Left renal cortex interstitium (tissue), 4 donors: ENCODE measurements at regions not wholly inside any gene's neighbourhood (a gene's known extent, or its start where the extent isn't known, plus 50 kb on each side); places are given as distances from the start of the nearest gene placed in this dataset.

Source experiments
- DNase-seq, 4 donors: peaks; one replicate each; pipeline ENCODE4 v3.0.0-alpha.2; 2013; ENCODE audit warnings: low read depth in 4 of 4, low spot score in 2 of 4, missing footprints in 1 of 4

DNA sequence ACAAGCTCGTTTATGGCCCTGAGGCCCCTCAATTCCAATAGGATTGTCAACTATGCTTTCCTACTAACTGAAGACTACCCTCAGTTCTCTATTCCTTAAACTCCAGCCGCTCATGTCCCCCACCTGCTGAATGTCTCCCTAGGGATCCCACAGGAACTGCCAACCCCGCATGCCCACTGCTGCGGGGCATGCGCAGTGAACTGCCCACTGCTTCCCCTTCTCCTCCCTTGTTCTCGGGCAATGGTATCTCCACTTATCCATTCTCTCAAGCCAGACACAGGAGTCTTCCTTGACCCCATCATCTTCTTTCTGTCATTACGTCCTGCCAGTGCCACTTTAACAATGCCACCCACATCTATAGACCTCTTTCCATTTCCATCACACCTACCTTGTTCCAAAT is 90.0 kb downstream of the FGF18 start:
- DNase-seq: no peak

DNA sequence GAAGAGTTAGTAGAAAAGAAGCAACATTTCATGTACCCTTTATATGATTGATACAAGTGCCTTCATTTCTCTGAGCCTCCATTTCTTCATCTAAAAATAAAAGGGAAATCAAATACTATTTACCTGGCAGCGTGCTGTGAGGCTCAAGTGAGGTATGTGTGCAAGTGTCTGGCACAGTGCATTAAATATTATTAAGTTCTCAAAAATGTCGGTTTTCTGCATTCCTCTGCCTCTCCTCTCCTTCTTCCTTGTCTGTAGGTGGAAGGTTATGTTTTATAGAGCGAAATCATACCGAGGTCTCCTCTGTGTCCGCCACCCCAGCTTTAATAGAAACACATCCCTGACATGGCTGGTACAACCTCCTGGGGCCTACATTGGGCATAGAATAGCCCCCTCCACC is 93.0 kb downstream of the FGF18 start:
- DNase-seq: no peak

DNA sequence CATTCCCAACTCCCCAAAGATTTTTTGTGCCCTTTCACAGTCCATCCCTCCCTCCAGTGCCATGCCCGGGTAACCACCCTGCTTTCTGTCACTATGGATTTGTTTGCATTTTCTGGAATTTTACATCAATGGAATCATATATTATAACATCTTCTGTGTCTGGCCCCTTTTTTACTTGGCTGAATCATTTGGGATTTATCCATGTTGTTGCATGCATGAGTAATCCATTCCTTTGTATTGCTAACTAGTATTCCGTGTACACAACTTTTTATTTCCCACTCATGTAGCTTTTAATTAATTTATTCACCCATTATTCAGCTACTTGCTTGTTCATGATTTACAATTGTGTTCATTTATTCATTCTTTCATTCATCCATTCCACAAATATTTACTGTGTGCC is 94.1 kb downstream of the FGF18 start:
- DNase-seq: no peak

DNA sequence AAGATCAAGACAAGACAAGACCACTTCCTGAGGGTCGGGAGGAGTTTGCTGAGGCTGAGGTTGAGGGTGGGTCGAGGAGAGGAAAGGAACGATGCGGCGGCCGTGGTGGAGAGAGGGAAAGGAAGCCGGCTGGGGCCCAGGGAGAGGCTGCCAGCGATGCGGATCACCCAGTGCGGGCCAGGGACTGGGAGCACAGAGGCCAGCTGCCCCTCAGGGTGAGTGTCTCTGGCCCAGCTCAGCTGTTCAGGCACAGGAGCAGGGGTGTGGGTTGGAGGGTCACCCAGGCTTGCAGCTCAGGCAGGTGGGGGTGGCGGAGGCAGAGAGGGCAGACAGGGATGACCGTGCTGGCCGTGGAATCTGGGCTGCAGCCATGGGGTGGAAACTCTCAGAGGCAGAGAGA is 99.5 kb downstream of the FGF18 start:
- no peak for DNase-seq

DNA sequence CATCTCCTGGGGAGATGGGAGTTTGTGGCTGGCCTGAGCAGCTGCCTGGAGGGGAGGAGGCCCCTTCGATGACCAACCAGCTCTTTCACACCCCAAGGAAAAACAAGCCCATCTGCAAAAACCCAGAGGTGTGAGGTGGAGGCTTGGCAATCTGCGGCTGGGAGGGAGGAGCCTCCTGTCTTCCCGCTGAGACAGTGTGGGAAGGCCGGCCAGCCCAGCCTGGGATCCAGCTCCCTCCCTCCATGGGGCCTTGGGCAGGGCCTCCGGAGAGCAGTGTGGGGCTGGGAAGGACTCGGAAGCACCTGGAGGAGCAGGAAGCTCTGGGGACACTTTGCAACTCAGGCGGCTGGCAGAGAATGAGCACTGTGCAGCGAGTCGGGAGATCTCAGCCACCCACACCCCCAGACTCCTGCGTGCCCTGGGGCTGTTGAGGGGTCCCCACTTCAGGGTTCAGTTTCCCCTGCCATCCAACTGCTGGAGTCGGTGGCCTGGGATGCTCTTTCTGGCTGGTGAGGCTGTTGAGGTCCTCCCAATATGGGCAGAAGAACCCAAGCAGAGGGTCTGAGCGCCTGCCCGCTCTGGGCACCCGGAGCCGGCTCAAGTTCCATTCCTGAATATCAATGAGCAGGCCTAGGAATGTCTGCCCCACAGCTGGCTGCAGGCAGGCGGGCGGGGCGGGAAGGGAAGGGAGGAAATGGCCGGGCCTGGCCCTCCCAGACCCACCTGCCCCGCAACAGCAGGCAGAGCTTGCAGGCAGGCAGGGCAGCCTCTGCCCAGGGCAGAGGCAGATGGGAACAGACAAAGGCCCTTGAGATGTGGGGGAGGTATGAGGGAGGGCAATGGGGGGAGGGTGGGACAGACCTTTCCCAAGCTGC is 101.1 kb downstream of the FGF18 start:
- no peak for DNase-seq

DNA sequence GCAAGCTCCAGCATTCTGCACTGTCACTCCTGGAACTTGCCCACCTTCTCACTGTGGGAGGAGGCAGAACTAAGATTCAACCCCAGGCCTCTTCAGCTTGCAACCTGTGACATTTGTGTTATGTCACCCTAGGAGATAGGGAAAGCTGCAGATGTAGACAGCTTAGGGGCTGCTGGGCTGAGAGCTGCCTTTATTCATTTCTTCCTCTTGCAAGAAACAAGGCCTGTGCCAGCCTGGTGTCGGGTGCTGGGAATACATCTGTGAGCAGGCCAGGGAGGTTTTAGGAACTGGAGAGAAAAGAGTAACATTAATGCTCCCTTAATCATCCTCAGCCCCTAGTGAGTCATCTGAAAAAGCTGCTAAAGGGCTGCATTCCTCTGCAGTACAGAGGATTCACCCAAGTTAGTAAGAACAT is 101.8 kb downstream of the FGF18 start:
- DNase-seq: no peak

DNA sequence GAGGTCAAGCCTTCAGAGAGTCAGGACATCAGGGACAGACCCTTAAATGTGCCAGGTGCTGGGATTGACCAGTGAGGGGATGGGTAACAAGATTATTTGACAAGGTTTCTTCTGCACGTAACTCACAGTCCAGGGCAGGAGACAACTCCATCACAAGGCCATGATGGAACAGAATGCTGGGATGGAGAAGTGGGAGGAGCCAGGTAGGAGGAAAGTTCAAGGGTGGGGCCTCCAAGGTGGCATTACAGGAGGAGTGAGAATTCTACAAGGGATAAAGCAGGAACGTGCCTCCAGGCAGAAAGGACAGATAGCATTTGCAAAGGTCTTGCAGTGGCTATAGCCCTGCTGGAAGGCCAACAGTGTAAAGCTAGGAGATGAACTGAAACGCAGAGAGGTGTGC is 102.2 kb downstream of the FGF18 start:
- DNase-seq: no peak

DNA sequence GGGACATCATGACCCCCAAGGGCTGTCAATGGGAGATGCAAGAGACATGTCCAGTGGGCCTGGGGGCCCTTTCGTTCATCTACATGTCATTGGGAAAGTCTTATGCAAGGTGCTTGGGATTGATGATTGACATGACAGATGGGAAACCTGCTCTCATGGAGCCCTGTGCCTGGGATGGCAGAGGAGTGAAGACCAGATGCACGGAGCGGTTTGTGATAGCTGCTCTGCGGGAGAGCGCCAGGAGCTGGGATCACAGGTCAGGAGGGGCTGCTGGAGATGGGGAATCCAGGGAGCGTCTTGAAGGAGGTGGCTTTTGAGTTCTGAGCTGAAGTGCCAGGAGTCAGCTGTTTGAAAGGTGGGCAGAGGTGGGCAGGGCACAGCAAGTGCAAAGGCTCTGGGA is 104.3 kb downstream of the FGF18 start:
- no peak for DNase-seq

DNA sequence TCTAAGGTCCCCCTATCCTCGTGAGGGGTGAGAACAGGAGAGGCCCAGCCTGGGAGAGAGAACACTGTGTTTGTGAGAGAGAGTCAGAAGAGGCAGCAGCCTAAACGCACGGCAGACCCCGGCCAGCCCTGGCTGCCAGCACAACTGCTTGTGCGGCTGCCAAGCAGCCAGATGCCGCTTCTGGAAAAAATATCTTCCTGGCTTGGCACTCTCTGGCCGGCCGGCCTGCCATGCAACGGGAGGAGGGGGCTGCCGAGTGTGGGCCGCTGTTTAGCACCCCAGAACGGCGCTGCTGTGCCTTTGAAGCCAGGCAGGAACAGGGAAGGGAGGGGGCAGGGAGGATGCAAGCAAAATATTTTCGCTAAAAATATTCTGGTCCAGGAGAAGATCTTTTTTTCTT is 105.0 kb downstream of the FGF18 start:
- no peak for DNase-seq

DNA sequence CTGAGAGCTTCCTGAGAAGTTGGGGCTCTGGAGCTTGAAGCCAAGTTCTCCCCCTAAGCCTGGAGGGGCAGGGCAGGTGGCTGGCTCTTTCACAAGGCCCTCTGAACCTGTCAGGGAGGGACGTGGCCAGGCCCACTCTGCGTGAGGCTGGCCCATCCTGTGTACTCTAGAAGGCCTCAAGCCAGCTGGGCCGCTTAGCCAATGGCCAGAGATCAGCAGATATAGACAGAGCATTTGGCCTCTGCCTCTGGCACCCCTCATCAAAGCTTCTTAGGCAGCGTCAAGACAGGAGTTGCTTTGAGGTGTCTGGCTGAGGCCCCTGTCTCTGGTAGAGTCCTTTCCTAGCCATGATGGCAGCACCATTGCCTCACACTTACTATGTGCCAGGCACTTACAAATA is 105.6 kb downstream of the FGF18 start:
- DNase-seq: no peak

DNA sequence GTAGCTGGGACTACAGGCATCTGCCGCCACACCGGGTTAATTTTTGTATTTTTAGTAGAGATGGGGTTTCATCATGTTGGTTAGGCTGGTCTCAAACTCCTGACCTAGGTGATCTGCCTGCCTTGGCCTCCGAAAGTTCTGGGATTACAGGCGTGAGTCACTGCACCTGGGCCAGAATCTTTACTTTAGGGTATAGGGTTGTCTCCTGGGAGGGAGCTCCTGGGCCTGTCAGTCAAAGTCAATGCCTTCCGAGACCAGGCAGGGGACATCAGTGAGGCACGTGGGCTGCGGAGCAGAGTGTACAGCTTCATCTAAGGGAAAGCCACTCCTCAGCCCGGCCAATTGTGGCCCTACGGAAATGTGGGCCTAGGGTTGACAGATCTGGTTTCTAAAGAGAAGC is 108.6 kb downstream of the FGF18 start:
- no peak for DNase-seq

DNA sequence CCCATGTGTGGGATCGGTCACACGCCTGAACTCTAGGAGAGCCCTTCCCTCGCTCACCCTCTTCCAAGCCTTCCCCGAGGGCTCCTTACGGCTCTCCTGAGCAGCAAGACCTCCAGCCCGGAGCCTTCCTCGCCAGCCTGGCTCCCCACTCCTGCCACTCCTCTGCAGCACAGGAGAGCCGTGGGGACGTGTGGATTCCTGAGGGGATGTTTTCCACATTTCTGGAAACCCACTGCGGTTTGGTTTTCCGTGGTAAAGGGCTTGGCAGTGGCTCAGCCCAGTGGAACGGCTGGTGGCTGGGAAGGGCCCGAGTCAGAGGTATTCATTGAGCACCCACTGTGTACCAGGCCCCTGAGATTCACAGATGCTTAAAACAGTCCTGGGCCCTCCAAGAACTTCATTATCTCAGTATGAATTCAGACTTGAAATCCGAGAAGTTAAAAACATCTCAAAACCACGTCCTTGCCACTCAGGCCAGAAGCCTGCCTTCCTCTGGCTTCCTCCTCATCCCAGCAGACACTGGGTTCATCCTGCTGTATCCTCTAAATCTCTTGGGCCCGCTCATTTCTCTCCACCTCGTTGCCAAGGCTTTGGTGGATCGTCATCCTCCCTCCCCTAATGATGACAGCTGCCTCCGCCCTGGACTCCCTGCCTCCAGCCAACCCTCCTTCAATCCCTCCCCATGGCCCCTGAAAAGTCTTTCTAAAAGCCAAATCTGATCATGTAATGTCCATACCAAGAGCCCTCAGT is 109.6 kb downstream of the FGF18 start:
- DNase-seq: no peak

DNA sequence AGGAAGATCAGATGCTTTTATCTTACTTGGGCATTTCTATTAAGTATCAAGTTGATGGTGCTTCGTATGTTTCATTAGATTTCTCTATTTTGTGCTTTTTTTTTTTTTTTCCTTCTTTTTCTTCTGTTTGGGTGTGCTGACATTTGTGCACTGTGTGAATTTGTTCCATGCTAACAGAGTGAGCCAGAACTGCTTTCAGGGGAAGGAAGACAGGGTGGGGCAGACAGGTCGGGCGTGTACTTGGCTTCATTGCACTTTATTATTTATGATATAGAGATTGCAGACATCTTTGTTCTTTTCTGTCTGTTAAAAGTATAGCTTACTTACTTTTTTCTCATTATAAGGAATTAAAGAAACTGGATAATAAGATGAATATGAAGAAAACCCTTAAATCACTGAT is 112.2 kb downstream of the FGF18 start:
- DNase-seq: no peak

DNA sequence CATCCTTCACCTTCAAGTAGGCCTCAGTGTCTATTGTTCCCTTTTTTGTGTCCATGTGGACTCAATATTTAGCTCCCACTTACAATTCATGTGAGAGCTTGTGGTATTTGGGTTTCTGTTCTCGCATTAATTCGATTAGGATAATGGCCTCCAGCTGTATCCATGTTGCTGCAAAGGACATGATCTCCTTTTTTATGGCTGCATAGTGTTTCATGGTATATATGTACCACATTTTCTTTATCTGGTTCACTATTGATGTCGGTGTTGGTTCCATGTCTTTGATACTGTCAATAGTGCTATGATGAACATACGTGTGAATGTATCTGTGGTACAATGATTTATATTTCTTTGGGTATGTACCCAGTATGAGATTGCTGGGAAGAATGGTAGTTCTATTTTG is 113.7 kb downstream of the FGF18 start:
- DNase-seq: no peak

DNA sequence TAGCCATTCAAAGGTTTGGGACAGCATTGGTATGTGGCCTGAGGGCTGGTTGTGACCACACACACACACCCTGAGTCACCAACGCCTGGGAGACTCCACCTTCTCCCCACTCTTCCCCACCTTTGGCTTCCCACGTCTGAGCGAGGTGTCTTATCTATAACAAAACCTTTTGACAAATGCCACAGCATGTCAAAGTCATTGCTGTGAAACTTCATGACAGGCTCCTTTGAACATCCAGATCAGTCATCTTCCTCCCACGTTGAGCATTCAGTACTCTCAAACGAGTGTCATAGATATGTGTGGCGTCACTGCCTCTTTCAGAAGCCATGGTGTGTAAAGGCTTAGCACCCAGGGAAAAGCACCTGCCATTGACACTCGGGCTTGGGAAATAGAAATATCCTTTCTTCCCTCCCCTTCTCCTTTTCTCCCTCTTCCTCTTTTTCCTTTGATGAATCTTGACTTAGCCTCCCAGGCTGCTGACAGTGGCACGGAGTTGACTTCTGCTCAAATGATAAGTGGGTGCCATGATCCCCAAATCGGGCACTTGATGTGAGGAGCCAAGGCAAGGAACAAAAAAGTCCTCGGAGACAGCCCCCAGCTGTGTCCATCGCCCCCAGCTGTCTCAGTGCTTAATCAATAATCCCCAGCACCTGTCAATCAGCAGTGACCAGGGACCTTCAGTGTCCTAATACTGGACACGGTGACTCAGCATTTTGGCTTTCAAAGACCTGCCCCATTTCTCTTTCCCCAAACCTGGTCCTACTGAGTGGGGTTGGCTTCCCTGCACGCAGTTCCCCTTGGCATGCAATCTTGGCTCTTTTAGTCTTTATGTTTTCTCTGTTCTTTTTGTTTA is 114.8 kb downstream of the FGF18 start:
- no peak for DNase-seq

DNA sequence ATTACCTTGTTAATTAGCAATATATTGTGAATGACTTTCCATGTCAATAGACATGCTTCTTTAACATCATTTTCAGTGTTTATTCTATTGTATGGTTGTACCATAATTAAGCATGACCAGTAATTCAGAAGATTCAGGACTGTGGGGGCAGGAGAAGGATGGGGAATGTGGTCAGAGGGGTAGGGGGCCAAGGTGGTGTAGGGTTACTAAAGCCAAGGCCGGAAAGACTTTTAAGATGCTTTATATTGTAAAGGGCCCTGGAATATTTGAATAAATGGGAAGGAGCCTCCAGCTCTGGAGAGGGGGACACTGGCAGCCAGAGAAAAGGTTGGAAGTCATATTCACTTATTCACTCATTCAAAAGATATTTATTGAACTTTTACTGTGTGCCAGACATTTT is 115.7 kb downstream of the FGF18 start:
- no peak for DNase-seq

DNA sequence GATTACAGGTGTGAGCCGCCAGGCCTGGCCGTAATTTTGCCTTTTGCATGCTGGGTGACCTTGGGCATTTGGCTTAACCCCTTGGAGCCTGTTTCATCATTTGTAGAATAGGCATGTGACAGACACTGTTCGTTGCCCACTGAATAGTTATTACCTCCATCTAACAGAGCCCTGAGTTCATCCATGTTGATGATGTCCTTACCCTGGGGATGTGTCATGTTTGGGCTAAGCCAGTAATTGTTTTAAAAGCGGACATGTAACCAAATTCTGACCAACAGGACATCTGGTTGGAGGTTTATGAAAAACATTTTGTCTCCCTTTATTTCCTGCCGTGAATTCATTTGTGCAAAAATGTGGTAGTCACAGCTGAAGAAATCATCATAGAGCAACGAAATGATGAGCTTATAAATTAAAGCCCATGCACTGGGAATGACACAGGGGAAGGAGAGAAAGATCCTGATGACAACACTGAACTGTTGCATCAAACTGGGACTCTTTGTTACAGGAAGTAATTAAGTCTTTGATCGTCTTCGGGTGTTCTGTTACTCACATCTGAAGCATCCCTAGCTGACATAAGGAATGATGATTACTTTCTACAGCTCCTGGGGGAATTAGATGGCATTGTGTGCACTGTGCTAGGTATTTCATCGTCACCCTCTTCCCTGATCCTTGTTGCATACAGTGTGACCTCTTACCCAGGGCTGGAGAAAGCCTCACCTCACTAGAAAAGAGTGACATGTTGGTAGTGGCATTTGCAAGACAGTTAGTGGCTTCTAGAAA is 117.8 kb downstream of the FGF18 start:
- DNase-seq: no peak

DNA sequence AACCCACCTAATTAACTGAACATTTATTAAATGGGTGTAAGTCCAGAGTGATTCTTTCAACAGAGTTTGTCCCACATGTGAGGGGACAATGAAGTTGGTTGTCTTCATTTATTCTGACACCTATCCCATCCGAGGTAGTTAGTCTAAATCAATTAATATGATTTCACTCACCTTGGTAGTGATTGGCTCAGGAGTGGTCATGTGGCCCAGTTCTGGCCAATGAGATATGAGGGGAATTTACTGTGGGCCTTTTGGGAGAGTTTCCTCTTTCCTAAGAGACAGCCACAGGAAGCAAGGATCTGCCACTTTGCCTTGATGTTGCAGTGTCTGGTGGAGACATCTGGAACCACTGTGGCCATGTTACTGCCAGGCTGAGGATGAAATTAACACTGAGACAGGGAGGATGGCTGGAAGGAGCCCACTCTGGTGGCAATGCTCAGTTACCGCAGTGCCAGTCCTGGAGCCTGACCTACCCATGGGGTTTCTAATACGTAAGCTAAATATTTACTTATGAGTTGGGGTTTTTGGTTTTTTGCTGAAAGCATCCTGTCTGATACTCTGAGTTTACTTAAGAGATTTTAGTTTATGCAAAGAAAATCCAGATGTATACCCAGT is 118.6 kb downstream of the FGF18 start:
- DNase-seq: no peak

DNA sequence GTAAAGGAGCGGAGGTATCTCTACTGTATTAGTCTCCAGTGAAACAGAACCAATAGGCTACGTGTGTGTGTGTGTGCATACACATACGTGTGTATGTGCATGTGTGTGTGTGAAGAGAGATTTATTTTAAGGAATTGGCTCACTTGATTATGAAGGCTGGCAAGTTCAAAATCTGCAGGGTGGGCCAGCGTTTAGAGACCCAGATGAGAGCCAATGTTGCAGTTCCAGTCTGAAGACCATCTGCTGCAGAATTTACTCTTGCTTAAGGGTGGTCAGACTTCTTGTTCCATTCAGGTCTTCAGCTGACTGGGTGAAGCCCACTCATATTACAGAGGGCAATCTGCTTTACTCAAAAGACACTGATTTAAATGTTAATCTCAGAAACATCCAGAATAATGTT is 119.2 kb downstream of the FGF18 start:
- DNase-seq: no peak

DNA sequence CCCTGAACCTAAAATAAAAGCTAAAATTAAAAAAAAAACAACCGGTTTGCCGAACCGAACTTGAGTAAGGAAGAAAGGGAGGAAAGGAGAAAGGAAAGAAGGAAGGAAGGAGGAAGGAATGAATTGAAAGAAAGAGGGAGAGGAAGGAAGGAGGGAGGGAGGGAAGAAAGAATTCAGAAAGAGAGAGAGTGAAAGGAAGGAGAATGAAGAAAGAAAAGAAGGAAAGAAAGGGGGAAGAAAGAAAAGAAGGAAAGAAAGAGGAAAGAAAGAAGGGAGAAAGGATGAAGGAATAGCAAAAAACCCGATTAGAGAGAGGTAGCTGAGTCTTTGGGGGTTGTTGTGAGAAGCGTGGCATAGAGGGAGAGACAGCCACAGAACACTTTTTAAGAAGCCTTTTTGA is 121.4 kb downstream of the FGF18 start:
- DNase-seq: no peak
